ENCODE measurements at regions not wholly inside any gene's neighbourhood (a gene's known extent, or its start where the extent isn't known, plus 50 kb on each side); places are given as distances from the start of the nearest gene placed in this dataset.

DNA sequence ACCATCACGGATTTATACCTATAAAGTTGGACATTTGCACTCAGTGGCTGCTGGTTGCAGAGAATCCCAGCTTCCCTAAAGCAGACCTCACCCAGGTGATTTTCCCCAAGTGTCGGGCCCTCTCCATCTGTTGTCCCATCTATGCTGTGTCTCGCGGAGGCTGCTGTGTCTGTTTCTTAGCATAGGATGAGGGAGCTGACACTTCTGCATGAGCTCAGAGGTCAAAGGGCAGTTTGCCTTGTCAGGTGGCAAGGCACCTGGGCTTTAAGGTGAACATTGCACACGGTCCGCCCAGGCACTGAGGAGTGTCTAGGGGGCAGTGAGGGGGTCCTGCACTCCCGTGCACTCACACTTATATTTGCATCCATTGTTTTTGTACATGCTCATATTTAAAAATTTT is 151.6 kb downstream of the ZIC5 start:
- no peak for DNase-seq

DNA sequence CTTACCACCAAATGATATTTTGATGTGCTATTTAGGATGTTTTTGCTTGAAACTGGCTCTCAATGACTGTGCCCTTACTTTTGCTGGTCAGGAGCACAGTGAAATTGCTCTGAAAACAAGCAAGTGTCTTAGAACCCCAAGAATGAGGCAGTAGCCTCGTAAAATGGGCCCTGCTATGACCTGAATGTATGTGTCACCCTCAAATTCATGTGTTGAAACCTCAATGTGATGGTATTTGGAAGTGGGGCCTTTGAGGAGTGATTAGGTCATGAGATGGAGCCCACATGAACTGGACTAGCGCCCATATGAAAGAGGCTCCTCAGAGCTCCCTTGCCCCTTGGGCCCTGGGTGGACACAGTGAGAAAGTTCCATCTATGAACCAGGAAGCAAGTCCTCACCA is 155.2 kb downstream of the ZIC5 start:
- no peak for DNase-seq

DNA sequence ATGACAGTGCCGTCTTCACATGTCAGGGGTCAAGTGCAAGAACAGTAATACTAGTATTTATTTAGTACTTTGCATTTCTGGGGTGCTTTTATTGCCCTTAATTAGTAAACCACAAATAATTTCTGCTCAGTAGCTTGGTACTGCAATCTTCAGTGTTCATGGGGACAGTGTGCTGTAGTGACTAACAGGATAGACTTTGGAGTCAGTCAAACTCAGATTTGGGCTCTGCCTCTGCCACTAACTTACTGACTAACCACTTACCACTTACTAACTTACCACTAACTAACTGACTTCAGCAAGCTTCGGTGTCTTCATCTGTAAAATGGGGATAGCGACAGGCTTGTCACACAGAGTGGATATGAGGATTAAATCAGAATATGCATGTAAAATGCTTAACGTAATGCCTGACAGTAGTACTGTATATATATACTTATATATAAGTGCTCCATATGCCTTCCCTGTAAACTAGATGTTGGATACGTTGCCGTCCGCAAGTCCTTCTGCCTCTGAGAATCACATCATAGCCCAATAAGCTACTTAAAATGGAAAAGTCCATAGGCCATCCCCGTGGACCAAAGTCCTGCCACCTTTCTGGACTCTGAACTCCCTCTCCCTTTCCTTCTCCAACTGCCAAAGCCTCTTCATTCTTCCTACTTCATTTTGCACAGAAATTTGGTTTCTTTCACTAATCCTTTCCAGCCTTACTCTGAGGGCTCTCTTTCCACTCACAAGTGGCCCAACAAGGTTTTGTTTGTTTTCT is 158.1 kb downstream of the ZIC5 start:
- no peak for DNase-seq

DNA sequence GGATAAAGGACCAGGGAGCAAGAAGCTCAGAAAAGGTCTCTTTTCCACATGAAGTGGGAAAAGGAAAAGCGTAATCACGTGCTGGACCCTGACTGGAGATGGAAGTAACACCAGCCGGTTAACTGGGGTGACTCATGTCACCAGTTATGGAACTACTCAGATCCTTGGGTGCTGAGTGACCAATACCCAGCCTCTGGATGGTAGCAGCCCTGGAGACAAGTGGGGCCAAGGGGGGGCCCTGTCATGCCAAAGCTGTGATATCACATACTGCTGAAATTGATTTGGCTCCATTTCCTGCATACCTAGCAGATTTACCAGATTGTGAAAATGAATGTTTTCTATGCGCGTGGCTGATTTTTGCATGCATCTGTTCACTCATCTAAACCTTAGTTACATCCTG is 158.9 kb downstream of the ZIC5 start:
- no peak for DNase-seq

DNA sequence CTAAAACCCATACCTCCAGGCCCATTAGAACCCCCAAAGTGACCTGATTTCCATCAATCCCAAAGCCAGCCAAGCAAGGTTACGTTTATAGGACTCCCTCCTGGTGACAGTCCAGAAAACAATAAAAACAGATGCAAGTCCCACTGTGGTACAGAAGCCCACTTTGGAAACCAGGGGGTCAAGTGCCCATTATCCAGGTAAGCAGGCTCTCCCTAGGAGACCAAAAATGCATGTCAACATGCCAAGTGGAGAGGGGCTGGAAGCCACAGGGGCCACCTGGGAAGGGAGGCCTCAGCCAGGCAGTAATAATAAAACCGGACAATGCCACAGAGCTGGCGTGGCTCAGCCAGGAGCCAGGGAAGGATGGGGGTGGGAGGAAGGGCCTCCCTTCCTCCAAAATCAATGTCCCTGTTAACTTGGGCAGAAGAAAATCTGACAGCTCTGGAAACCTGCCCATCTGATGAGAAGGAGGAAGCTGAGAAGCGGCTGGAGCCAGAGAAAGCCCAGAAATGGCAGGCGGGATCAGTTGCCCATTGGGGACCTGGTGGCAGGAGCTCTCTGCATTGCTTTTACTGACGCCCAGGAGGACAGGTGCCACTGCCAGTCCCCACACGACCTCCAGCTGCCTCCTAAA is 160.4 kb downstream of the ZIC5 start:
- peak; percentile 21 for DNase-seq

DNA sequence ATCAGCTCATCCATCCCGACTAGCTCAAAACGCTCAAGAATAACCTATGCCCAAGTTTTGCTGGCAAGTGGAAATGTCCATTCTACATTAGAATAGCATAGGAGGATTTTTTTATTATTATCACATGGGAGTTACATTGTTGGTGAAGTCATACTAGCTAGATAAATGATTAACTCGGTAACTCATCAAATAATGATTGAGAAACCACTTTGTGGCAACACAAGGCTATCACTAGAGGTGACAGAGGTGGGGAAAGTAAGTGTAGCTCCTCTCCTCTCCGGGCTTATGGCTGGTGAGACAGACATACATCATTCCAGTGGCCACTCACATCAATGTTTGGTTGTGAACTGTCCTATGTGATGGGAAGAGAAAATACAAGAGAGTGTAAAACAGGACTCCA is 161.6 kb downstream of the ZIC5 start:
- no peak for DNase-seq

DNA sequence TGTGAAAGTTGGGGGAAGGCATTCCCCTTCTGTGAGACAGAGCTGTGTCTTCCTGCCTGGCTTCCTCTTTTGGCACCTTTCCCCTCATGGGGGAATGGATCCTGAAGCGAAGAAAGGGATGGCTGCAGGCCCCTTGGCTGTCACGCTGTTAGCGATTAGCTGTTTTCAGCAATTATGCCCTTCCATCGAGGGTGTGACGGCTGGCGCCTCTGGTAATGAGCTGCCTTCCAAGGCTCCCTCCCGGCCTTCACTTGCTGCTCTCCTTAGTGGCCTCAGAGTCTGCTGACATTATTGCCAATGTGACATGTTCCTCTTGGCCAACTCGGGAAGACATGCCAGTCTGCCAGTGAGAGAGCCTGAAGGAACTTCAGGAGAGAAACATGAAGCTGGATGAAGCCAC is 162.1 kb downstream of the ZIC5 start:
- DNase-seq = no peak

DNA sequence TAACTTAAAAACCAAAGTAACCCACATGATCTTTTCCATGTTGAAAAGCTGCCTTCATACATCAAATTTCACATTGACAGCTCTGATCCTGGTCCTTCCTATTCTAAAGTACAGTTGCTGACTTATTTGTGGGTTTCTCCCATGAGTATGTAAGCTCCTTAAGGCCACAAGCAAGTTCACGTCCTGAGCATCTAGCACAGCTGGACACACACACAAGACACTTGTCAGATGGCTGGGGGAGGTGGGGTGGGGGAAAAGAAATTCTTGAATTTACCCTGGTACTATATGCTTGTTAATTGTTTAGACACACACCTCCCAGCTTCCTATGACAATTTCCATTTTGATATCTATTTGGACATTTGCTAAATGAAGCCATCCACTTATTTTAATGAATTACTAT is 162.8 kb downstream of the ZIC5 start:
- DNase-seq = no peak

DNA sequence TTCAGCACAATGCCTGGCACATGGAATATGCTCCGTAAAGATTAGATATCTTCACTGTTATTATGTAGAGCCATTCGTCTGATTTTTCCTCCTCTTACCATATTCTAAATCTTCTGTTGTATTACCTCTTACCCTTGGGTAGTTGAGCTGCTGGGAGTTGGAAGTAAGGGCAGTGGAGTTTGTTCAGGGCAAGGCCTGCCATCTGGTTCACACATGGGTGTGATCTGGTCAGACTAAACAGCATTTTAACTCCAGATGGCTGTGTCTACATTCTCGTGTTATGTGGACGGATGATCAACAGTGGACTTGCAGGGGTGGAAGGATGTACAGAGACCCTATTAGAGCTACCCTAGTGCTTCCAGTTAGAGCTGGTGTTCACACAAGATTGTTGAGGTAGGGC is 164.9 kb downstream of the ZIC5 start:
- DNase-seq = no peak

DNA sequence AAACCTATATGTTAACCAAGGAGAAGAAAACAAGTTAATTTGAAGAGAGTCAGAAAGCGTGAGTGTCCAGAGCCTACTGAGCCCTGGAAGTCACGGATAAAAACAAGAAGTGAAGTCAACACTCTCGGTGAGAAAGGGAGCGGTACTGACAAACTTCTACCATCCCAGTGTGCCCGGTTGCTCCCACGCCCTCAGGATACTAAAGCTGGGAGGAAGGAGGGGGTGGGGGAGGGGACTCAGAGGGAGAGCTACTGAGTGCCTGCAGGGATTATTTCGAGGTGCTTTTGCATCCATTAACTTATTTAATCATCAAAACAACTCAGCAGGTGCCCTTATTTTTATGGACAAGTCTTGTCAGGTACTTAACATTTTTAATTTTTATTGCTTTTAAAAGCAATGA is 166.2 kb downstream of the ZIC5 start:
- no peak for DNase-seq

DNA sequence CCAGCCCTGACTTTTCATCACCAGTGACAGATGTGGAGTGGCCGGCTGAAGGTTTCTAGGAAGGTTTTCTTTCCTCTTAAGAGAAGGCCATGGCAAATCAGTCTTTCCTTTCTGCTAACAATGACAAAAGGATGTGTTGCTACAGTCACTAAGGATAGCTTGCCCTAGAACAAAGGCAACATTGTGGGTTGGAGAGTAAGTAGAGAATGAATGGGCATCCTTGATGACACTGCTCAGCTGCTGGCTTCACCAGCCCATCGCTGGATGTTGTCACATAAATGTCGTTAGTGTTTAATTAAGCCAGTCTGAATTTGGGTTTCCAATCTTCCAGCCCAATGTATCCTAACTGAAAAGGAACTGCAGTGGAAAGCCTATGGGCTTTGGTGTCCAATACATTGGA is 168.4 kb downstream of the ZIC5 start:
- DNase-seq = no peak

DNA sequence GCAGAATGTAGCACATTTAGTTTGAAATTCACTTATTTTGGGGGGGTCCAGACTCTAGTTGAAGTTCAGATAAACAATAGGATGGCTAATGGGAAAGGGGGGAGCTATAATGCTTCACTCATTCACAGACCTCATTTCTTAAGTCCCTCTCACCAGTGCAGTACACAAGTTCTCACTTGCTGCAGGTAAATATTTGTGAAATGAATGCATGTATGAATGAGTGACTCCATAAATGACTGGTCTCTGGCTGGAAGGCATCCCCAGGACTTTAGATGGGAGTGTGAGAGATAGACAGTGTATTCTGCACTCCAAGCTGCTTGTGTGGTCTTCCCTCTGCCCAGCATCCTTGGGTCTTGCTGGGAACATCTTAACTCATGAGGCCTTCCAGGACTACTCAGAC is 169.2 kb downstream of the ZIC5 start:
- no peak for DNase-seq

DNA sequence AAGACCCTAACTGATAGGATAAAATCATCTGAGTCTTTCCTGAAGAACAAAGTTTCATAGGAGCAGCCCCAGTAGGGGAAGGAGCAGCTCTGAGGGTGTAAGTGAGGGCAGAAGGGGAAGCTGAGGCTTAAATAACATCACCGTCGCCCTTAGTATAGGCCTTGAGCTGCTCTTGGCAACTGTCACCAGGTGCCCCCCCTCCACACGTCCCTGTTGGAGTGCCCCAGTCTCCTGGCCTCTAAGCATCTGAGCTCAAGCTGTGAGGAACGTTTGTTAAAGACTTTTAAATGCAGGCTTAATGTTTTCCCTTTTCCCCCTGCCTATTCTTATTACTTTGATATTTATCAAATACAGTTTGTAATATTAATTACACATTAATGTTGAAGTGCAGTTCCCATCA is 170.6 kb downstream of the ZIC5 start:
- DNase-seq = peak; percentile 54

DNA sequence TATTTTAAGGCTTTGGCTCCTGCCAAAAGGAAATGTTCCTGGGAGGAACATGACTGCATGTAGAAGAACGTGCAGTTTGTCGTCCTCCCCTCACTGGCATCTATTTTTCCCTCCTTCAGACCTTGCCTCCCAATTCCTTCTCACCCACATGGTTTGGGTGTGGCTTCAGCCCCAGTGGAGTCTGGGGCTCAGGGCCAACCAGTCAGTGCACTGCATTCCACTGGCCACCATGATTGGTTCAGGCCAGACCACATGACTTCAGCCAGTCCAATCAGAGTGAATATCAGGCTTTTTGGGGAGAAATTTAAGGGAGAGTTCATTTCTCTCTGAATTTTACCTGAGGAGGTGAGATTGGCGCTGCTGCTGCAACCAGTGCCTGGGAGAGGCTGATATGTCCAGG is 171.6 kb downstream of the ZIC5 start:
- DNase-seq = no peak

DNA sequence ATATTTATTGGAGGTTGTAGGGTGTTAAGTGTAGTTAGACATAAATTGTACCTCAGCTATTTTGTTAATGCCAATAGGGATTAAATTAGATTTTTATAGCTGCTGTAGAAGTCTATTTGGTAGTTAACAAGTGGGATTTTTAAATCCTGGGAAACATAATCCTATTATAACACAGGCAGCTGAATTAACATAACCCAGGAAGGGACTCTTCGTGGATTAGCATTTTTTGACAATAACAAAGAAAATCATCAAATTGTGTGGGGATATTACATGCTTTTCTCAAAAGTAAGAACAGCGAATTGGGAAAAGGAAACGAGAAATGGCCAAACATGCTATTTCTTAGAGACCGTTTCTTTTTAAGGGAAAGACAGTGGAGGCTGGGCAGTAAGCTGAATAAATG is 172.8 kb downstream of the ZIC5 start:
- DNase-seq = no peak

DNA sequence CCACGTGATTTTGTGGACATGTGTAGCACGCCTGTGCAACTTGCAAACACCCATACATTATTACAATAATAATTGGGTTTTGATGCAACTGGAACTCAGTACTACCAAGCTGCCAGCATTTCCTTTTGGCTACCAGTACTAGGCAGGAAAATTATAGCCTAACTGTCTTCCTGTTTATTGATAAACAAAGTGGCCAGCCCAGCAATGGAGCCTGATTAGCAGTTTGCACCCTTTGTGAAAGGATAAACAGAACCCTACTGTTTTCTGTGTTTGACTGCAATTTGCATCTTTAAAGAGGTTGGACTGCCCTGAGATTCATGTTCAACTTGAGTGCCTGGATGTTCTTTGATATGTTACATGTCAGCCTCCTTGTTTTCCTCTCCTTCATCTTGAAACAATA is 173.9 kb downstream of the ZIC5 start:
- peak; percentile 92 for DNase-seq

DNA sequence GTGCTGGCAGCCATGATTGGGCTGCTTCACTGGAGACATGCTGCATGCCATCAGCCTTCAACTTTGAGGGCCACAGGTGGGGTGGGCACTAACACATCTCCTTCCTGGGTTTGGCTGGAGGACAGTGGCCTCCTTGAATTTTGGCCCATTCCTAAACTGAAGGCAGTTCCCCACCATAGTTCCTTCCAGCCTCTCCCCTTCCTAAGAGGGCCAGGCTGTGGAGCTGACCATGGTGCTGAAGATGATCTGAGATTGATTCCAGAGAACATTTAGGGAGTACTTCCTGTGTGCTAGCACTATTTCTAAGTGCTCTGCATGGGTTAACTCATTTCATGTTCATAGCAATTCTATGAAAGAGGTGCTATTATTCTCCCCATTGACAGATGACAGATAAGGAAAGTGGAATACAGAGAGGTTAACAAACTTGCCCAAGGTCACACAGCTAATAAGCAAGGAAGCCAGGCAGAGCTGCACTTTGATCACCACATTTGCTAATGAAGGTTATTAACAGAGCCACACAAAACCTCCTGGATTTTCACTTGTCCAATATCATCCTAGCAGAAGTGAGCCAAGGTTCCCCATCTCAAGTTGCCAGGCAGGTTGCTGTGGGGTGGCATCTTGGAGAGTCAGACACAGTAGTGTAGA is 175.3 kb downstream of the ZIC5 start:
- no peak for DNase-seq

DNA sequence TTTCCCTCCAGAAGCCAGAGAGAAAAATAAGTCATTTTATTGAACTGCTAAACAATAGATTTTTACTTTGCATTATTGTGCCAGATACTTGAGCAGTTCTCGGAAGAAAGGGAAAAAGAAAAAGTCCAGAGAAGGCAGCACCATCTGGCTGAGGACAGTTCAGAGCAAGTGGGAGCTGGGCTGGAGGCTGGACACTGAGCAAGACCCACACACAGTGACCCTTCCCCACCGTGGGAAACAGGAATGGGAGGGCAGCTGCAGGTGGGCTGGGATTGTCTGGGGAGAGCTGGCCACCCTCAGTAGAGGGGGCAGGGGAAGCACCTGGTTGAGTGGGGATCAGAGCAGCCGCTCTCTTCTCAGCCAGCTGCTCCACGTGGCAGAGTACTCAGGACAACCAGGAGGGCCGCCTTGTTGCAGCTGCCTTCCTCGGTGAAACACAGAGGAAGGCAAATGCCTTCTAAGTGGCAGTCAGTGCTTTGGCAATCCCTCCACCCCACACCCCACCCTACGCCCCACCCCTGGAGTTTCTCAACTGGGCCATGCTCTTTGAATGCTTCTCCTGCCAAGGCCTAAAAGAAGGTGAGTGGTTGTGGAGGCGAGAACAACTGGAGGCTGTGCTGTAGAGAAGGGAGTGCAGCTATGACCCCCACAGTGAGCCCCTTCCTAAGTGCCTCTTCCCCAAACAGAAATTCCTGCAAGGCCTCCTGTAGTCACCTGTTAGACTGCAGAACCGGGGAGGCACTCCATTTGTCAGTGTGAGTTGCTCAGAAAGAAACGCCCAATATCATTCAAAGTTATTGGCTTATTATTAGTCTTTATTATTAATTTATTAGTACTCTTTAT is 179.3 kb downstream of the ZIC5 start:
- DNase-seq = no peak

DNA sequence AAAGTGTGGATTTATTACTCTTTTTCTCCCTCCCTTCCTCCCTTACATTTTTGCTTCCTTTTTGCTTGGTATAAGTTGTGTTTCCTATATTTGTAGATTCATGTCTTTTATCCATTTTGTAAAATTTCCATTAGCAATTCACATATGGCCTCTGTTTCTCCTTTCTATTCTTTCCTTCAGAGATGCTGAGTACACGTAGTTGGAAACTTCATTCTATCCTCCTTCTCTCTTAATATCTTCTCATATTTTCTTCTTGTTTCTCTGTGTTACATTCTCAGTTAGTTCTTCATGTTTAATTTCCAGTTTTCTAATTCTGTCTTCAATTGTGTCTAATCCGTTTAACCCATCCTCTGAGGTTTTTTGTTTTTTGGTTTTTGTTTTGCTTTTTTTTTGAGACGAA is 188.9 kb downstream of the ZIC5 start:
- DNase-seq = no peak

DNA sequence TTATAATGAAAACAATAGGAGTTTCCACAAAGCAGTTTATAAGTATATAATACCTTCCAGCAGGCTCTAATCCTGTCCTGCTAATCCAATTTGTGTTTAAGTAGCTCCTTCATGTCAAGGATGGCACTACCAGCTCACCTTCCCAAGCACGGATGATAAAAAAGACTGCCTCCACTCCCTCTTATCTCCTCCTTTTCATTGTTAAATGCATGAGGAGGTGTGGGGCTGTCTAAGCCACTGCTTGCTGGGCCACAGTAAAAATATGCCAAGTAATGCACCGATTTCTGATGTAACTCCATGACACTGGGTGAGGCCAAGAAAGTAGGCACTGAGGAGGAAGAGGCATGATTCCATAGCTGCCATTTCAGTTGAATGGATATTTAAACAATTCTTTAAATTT is 193.1 kb downstream of the ZIC5 start:
- DNase-seq = no peak

DNA sequence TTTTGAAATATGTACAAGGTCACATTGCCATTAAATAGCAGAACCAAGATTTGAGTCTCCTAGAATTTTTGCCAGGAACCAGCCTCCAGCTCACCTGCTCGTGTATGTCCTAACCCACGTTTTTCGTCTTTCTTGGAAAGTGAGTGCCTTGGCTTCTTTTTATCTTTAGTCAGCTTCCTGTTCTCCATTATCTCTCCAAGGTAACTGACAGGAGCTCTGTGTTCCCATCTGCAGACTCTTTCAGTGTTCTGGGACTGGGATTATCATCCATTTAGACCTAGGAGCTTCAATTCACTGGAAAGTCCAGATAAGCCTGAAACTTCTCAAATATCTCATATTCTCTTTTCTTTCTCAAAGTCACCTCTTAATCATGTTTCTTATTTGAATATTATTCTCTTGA is 193.7 kb downstream of the ZIC5 start:
- DNase-seq = no peak

DNA sequence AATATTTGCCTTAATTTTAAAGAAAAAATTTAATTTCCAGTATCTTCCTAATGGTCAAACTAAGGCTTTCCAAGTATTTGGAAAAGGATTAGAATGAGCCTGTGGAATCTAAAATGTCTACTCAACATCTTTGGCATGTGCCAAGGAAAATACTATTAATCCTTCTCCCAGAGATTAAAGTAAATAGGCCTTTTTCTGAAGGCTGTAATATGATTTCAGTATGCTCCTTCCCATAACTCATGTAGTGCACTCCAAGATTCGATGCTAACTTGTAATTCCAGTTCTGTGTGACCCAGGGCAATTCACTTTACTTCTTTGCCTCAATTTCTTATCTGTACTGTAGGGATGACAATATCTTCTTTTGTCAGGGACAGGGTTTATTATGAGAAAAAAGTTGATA is 196.9 kb downstream of the ZIC5 start:
- no peak for DNase-seq

DNA sequence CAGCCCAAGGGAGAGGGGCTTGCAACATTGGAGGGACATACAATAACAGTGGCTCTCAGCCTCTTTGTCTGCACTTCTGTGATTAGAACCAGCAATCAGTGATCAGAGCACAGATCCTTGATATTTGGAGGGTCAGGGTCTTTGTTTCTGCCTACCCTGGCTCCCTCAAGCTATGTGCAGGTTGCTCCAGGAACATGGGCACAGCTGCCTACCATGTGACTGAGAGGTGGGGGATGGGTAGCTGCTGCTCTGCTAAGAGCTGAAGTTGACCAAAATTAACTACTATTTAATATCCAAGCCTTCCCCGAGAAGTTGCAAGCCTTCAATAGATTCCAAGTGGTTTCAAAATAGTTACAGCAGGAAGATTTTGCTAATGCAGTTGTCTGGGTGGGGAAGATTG is 202.6 kb downstream of the ZIC5 start:
- DNase-seq = no peak

DNA sequence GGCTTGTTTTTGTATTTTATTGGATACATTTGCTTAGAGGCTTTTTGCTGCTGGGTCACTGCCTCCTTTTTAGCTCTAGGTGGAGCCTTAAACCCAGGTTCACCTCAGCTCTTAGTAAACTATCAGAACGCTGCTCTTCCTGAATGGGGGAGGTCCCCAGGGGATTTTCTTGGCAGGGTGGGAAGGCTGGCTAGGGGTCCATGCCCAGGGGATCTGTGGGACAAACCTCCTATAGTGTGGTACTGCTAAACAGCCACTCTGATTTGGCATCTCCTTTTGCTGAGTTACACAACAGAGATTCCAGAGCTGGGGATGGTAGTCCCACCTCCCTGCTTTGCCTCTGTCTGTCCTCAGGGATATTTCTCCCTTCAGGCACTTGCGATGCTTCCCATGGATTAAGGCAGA is 204.9 kb downstream of the ZIC5 start:
- DNase-seq = peak; percentile 37
